Right atrium auricular region (tissue), 2 donors: ENCODE measurements at regions not wholly inside any gene's neighbourhood (a gene's known extent, or its start where the extent isn't known, plus 50 kb on each side); places are given as distances from the start of the nearest gene placed in this dataset.

Experiments
- DNase-seq: peaks from one replicate; pipeline ENCODE4 v3.0.0-alpha.2; 2019; ENCODE audit warnings: low spot score
- H3K27ac ChIP-seq, 2 donors: fragments of 200-600 bp; sonication (generic); 1 replicate in 1 of 2; 2 replicates in 1 of 2; pipeline ENCODE4 v1.5.1; 2016 to 2019
- H3K27me3 ChIP-seq, 2 donors: fragments of 200-600 bp; sonication (generic); one replicate each; pipeline versions ENCODE4 v1.5.1 to v1.6.0; 2017 to 2019
- H3K36me3 ChIP-seq: fragments of 200-600 bp; sonication (generic); one replicate; pipeline ENCODE4 v1.5.1; 2016
- H3K4me1 ChIP-seq, 2 donors: fragments of 200-600 bp; sonication (generic); one replicate each; pipeline versions ENCODE4 v1.5.1 to v1.6.0; 2017 to 2019
- H3K4me3 ChIP-seq, 2 donors: fragments of 200-600 bp; sonication (generic); 1 replicate in 1 of 2; 2 replicates in 1 of 2; pipeline ENCODE4 v1.5.1; 2017 to 2019; ENCODE audit warnings: mild to moderate bottlenecking in 1 of 2, moderate library complexity in 1 of 2
- H3K9me3 ChIP-seq, 2 donors: fragments of 200-600 bp; sonication (generic); one replicate each; pipeline ENCODE4 v1.5.1; 2019
- TF ChIP-seq, protein P1 (sequence below), 2 donors: fragments of 200-600 bp; sonication (generic); IDR thresholded peaks; one replicate each; pipeline ENCODE4 v1.5.1; 2019; ENCODE audit warnings: antibody characterized with exemption in 2 of 2

DNA sequence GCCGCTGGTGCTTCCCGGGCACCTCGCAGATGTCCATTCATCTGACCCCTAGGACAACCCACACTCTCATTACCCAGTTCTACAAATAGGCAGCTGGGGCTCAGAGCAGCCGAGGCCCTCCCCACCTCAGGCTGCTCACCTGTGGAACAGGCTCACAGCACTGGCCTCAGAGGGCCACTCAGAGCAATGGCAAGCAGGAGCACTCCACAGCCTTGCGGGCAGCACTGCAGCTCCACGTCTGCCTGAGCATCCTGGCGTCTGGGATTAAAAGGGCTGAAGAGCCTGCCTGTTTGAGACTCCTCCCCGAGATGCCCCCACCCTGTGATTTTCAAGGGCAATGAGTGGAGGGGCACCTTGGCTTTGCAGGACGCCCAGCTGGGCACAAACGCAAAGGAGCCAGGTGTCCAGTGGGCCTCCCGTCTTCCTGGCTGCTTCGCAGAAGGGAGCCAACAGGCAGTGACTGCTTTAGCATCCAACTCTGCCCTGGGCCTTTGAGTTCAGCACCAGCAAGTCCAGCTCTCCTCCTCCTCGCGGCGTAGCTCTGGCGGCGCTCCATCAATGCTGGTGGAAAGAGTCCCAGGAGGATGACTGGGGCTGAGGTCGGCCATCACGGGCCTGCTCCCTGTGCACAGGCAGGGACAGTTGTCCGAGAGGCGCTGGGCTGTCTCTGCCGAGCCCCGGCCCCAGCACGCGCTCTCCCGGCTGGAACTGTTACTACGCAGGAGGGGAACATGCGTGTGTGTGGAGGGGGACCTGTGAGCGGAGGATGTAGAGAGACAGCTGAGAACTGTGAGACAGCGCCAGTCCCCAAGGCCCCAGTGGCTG, 297.2 kb downstream of the NDUFA10 start:
- no peak overlapping the region for H3K27ac ChIP-seq
- H3K36me3 ChIP-seq, result no peaks in the 10 kb centered on the region
- no peak overlapping the region for H3K4me3 ChIP-seq
- no peaks in the 10 kb centered on the region for H3K9me3 ChIP-seq
- no peak for DNase-seq
- TF ChIP-seq, protein P1, sequence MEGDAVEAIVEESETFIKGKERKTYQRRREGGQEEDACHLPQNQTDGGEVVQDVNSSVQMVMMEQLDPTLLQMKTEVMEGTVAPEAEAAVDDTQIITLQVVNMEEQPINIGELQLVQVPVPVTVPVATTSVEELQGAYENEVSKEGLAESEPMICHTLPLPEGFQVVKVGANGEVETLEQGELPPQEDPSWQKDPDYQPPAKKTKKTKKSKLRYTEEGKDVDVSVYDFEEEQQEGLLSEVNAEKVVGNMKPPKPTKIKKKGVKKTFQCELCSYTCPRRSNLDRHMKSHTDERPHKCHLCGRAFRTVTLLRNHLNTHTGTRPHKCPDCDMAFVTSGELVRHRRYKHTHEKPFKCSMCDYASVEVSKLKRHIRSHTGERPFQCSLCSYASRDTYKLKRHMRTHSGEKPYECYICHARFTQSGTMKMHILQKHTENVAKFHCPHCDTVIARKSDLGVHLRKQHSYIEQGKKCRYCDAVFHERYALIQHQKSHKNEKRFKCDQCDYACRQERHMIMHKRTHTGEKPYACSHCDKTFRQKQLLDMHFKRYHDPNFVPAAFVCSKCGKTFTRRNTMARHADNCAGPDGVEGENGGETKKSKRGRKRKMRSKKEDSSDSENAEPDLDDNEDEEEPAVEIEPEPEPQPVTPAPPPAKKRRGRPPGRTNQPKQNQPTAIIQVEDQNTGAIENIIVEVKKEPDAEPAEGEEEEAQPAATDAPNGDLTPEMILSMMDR (IDR thresholded peaks at IDR 0.05), result no peak
- H3K27me3 ChIP-seq, result no peaks in the 10 kb centered on the region
- H3K4me1 ChIP-seq, result no peaks in the 10 kb centered on the region

- DNase-seq, result no peak
- Histone ChIP-seq H3K4me1 (no peaks in the 10 kb centered on the region), H3K4me3 (no peak overlapping the region), H3K27me3 (no peaks in the 10 kb centered on the region), H3K27ac (no peak overlapping the region), H3K36me3 (no peaks in the 10 kb centered on the region), H3K9me3 (no peaks in the 10 kb centered on the region)
- TF ChIP-seq, protein P1 (IDR thresholded peaks at IDR 0.05), result no peak
These were observed 297.9 kb downstream of the NDUFA10 start for GRCh38 chr2:239727182-239727775.

- Histone ChIP-seq H3K27me3 (no peaks in the 10 kb centered on the region), H3K36me3 (no peaks in the 10 kb centered on the region), H3K4me1 (no peaks in the 10 kb centered on the region), H3K27ac (no peak overlapping the region), H3K9me3 (no peaks in the 10 kb centered on the region), H3K4me3 (no peak overlapping the region)
- TF ChIP-seq, protein P1 (IDR thresholded peaks at IDR 0.05), result no peak
- no peak for DNase-seq
These were observed 298.4 kb downstream of the NDUFA10 start for GRCh38 chr2:239726631-239727181.

GRCh38 chr2:239726091-239726591, 299.0 kb downstream of the NDUFA10 start:
- H3K27ac ChIP-seq, result no peak overlapping the region
- no peaks in the 10 kb centered on the region for H3K36me3 ChIP-seq
- no peak for DNase-seq

GRCh38 chr2:239725551-239725890, 299.6 kb downstream of the NDUFA10 start:
- no peaks in the 10 kb centered on the region for H3K9me3 ChIP-seq
- H3K4me1 ChIP-seq, result no peaks in the 10 kb centered on the region
- no peak overlapping the region for H3K27ac ChIP-seq
- no peak overlapping the region for H3K4me3 ChIP-seq
- no peaks in the 10 kb centered on the region for H3K36me3 ChIP-seq
- DNase-seq, result no peak
- TF ChIP-seq, protein P1 (IDR thresholded peaks at IDR 0.05), result no peak
- H3K27me3 ChIP-seq, result no peaks in the 10 kb centered on the region

More at GRCh38 chr2:239726091-239726591, 299.0 kb downstream of the NDUFA10 start:
- TF ChIP-seq, protein P1 (IDR thresholded peaks at IDR 0.05), result no peak
- no peaks in the 10 kb centered on the region for H3K9me3 ChIP-seq
- no peaks in the 10 kb centered on the region for H3K4me1 ChIP-seq
- H3K4me3 ChIP-seq, result no peak overlapping the region
- H3K27me3 ChIP-seq, result no peaks in the 10 kb centered on the region
